ENCODE measurements at regions not wholly inside any gene's neighbourhood (a gene's known extent, or its start where the extent isn't known, plus 50 kb on each side); places are given as distances from the start of the nearest gene placed in this dataset.

GRCh38 chr4:10321931-10322330 lies 135.3 kb downstream of the ZNF518B start:
- TF ChIP-seq POLR2A (IDR thresholded peaks at IDR 0.05) = no peak
- no peak for TF ChIP-seq CTCF (IDR thresholded peaks at IDR 0.05)

Measured in testis (tissue), 2 donors.